ENCODE measurements at regions not wholly inside any gene's neighbourhood (a gene's known extent, or its start where the extent isn't known, plus 50 kb on each side); places are given as distances from the start of the nearest gene placed in this dataset.
A peak's percentile ranks its signal among the peaks of the same experiment; 100 is the strongest.

DNA sequence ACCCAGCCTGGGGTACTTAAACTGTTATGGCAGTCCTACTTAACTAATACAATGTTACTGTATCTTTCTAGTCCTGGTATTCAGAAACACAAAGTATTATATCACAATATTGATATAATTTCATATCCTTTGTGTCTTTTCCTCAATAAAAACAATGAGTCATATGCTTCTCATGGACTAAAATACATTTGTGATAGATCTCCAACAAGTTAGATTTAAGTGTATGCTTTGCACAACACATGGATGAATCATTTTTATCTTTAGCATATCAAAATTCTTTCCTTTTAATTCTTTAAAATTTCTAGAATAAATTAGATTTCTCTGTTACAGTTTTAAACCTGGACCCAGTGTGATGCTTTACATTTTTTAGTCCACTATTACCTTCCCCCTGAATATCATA, 1357.8 kb upstream of the ATXN8OS start:
- H3K27me3 ChIP-seq (ENCODE audit: control insufficient read depth, insufficient read depth, low read length) = no peaks in the 10 kb centered on the region
- in situ Hi-C loops (cut with HindIII; ENCODE audit: low pct_unique_long_range_greater_than_20kb, low sequenced_read_pairs) = no loop called here
- intact Hi-C loops (cut with micrococcal nuclease; ENCODE audit: unreplicated experiment) = no loop called here
- CTCF ChIA-PET = no interaction called here
- H3K27ac ChIP-seq (ENCODE audit: low read length) = peak overlapping the region; percentile 63; the same call in 1 of the 2 replicates
- H3K36me3 ChIP-seq (ENCODE audit: control insufficient read depth, insufficient read depth, low read length) = no peaks in the 10 kb centered on the region
- H3K4me3 ChIP-seq (ENCODE audit: low read depth in 2 of 2, low read length in 2 of 2) = no peak overlapping the region
- no peaks in the 10 kb centered on the region for H3K9me3 ChIP-seq (ENCODE audit: control insufficient read depth, insufficient read depth, low read depth, low read length)
- H3K4me1 ChIP-seq (ENCODE audit: control insufficient read depth, insufficient read depth, low read length) = peaks cover 3% of the 10 kb centered on the region; the same call in 1 of the 2 replicates
- no TSS peak for BruUV-seq (replicated peaks)
- DNase-seq (ENCODE audit: low read depth, low spot score) (no peak), ATAC-seq (no peak)
- POLR2A ChIA-PET = no interaction called here
- no peak for TF ChIP-seq POLR2AphosphoS5 (IDR thresholded peaks at IDR 0.05; ENCODE audit: low read depth, low read length)
- no peak for TF ChIP-seq SIN3A (IDR thresholded peaks at IDR 0.05; ENCODE audit: borderline replicate concordance, insufficient read depth, low read depth, low read length)
- TF ChIP-seq, protein P1, sequence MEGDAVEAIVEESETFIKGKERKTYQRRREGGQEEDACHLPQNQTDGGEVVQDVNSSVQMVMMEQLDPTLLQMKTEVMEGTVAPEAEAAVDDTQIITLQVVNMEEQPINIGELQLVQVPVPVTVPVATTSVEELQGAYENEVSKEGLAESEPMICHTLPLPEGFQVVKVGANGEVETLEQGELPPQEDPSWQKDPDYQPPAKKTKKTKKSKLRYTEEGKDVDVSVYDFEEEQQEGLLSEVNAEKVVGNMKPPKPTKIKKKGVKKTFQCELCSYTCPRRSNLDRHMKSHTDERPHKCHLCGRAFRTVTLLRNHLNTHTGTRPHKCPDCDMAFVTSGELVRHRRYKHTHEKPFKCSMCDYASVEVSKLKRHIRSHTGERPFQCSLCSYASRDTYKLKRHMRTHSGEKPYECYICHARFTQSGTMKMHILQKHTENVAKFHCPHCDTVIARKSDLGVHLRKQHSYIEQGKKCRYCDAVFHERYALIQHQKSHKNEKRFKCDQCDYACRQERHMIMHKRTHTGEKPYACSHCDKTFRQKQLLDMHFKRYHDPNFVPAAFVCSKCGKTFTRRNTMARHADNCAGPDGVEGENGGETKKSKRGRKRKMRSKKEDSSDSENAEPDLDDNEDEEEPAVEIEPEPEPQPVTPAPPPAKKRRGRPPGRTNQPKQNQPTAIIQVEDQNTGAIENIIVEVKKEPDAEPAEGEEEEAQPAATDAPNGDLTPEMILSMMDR (IDR thresholded peaks at IDR 0.05) = no peak
- TF ChIP-seq, protein P2, sequence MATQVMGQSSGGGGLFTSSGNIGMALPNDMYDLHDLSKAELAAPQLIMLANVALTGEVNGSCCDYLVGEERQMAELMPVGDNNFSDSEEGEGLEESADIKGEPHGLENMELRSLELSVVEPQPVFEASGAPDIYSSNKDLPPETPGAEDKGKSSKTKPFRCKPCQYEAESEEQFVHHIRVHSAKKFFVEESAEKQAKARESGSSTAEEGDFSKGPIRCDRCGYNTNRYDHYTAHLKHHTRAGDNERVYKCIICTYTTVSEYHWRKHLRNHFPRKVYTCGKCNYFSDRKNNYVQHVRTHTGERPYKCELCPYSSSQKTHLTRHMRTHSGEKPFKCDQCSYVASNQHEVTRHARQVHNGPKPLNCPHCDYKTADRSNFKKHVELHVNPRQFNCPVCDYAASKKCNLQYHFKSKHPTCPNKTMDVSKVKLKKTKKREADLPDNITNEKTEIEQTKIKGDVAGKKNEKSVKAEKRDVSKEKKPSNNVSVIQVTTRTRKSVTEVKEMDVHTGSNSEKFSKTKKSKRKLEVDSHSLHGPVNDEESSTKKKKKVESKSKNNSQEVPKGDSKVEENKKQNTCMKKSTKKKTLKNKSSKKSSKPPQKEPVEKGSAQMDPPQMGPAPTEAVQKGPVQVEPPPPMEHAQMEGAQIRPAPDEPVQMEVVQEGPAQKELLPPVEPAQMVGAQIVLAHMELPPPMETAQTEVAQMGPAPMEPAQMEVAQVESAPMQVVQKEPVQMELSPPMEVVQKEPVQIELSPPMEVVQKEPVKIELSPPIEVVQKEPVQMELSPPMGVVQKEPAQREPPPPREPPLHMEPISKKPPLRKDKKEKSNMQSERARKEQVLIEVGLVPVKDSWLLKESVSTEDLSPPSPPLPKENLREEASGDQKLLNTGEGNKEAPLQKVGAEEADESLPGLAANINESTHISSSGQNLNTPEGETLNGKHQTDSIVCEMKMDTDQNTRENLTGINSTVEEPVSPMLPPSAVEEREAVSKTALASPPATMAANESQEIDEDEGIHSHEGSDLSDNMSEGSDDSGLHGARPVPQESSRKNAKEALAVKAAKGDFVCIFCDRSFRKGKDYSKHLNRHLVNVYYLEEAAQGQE (IDR thresholded peaks at IDR 0.05; ENCODE audit: insufficient read depth in 1 of 2, low read depth in 2 of 2, low read length in 1 of 2) = no peak
- no peak for TF ChIP-seq TCF7L2 (IDR thresholded peaks at IDR 0.05; ENCODE audit: low read depth, low read length)

DNA sequence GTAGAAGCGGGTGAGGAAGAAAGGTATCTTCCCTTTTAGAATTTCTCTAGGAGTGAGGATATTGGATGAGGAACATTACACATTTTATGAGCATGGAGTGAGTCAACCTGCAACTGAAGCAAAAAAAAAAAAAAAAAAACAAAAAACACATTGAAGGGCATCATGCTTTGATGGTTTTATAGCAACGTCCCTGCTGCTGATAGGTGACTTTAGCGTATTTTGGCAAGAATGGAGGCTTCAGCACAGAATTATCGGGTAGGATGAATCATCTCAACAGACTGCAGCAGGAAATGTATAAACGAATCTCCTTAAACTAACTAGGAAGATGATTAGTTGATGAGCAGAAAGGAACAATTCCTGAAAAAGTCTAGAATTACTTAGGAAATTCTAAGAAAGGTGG, 1359.6 kb upstream of the ATXN8OS start:
- Histone ChIP-seq H3K27me3 (ENCODE audit: control insufficient read depth, insufficient read depth, low read length) (no peaks in the 10 kb centered on the region), H3K9me3 (ENCODE audit: control insufficient read depth, insufficient read depth, low read depth, low read length) (no peaks in the 10 kb centered on the region), H3K27ac (ENCODE audit: low read length) (peak overlapping the region; percentile 69), H3K4me1 (ENCODE audit: control insufficient read depth, insufficient read depth, low read length) (peaks cover 4% of the 10 kb centered on the region; the same call in 1 of the 2 replicates), H3K4me3 (ENCODE audit: low read depth in 2 of 2, low read length in 2 of 2) (no peak overlapping the region), H3K36me3 (ENCODE audit: control insufficient read depth, insufficient read depth, low read length) (no peaks in the 10 kb centered on the region)
- in situ Hi-C loops (cut with HindIII; ENCODE audit: low pct_unique_long_range_greater_than_20kb, low sequenced_read_pairs) (no loop called here), intact Hi-C loops (cut with micrococcal nuclease; ENCODE audit: unreplicated experiment) (no loop called here)
- POLR2A ChIA-PET = no interaction called here
- ATAC-seq (0 out of 2 replicates have a peak, but pooled peaks have one; percentile 45), DNase-seq (ENCODE audit: low read depth, low spot score) (no peak)
- no peak for TF ChIP-seq SIN3A (IDR thresholded peaks at IDR 0.05; ENCODE audit: borderline replicate concordance, insufficient read depth, low read depth, low read length)
- TF ChIP-seq POLR2AphosphoS5 (IDR thresholded peaks at IDR 0.05; ENCODE audit: low read depth, low read length) = no peak
- no peak for TF ChIP-seq TCF7L2 (IDR thresholded peaks at IDR 0.05; ENCODE audit: low read depth, low read length)
- TF ChIP-seq, protein P2 (IDR thresholded peaks at IDR 0.05; ENCODE audit: insufficient read depth in 1 of 2, low read depth in 2 of 2, low read length in 1 of 2) = no peak
- TF ChIP-seq, protein P1 (IDR thresholded peaks at IDR 0.05) = no peak
- CTCF ChIA-PET = no interaction called here
- no TSS peak for BruUV-seq (replicated peaks)
